K562 (cell line): ENCODE measurements at regions not wholly inside any gene's neighbourhood (a gene's known extent, or its start where the extent isn't known, plus 50 kb on each side); places are given as distances from the start of the nearest gene placed in this dataset.

ENCODE experiments used
- ATAC-seq: fragments of 200-7000 bp; cut with Tn5 transposase; 3 replicates; pipeline ENCODE4 v1.9.1; 2020; ENCODE audit warnings: moderate library complexity
- BruUV-seq: library from RNA; stranded (reverse); fragments of 400-500 nt; replicated peaks from 2 replicates; lab custom pipeline; 2021; lab: Mats Ljungman, UMichigan
- CTCF ChIA-PET: fragments of 300-600 bp; formaldehyde crosslinking; extraction: SDS; loops from one replicate; lab custom pipeline; 2021; ENCODE audit warnings: low intra/inter-chr PET ratio; lab: Yijun Ruan, JAX
- POLR2A ChIA-PET: fragments of 300-600, 350-650 bp; sonication (Branson Sonifier 250); formaldehyde crosslinking; extraction: SDS; loops from one replicate; lab custom pipeline; 2021; ENCODE audit warnings: antibody characterized with exemption, inconsistent platforms; lab: Yijun Ruan, JAX
- DNase-seq, 4 experiments: peaks; one replicate each; pipeline versions ENCODE4 v3.0.0 to v3.0.0-alpha.2; 2011 to 2018; ENCODE audit warnings: low spot score in 3 of 4, mixed read lengths in 3 of 4; ENCODE audit errors: extremely low read depth in 1 of 4
- FAIRE-seq: peaks from 2 replicates; lab custom pipeline; 2011; peaks lifted over from hg19 to GRCh38; lab: Jason Lieb, UNC
- H2AFZ ChIP-seq: 2 replicates; pipeline ENCODE4 v1.6.0; 2011; ENCODE audit warnings: low read depth, low read length, control low read depth, inconsistent platforms
- H3K27ac ChIP-seq: fragments of 200-600 bp; 3 replicates; pipeline ENCODE4 v1.8.0; 2011; ENCODE audit warnings: low read depth, mild to moderate bottlenecking, control low read depth, inconsistent platforms, low read length, moderate library complexity, mixed read lengths; ENCODE audit errors: extremely low read depth
- H3K27me3 ChIP-seq, 2 experiments: fragments of 300-600 bp in 1 of 2; 2 replicates in 1 of 2; 3 replicates in 1 of 2; pipeline versions ENCODE4 v1.6.0 to v1.8.0; 2011; ENCODE audit warnings: inconsistent platforms in 2 of 2, low read length in 2 of 2, mild to moderate bottlenecking in 1 of 2, mixed read lengths in 1 of 2, moderate library complexity in 1 of 2; ENCODE audit not compliant: control insufficient read depth in 2 of 2, insufficient read depth in 2 of 2
- H3K36me3 ChIP-seq: fragments of 300-600 bp; 3 replicates; pipeline ENCODE4 v1.8.0; 2011; ENCODE audit warnings: mild to moderate bottlenecking, low read length, inconsistent platforms; ENCODE audit not compliant: control insufficient read depth, insufficient read depth
- H3K4me1 ChIP-seq, 2 experiments: fragments of 200-600 bp in 1 of 2; replicated peaks in 1 of 2; 2 replicates in 1 of 2; 3 replicates in 1 of 2; pipeline versions ENCODE4 v1.5.1 to v1.8.0; 2011; ENCODE audit warnings: inconsistent platforms in 2 of 2, low read length in 2 of 2, mild to moderate bottlenecking in 1 of 2, mixed read lengths in 1 of 2, moderate library complexity in 1 of 2; ENCODE audit not compliant: control insufficient read depth in 2 of 2, insufficient read depth in 2 of 2
- H3K4me2 ChIP-seq: 2 replicates; pipeline ENCODE4 v1.6.1; 2011; ENCODE audit warnings: low read length, control low read depth, inconsistent platforms, mixed read lengths; ENCODE audit not compliant: insufficient read depth
- H3K4me3 ChIP-seq: fragments of 200-600 bp; sonication (generic), shearing (Covaris generic); 2 replicates; pipeline ENCODE4 v1.5.1; 2016; ENCODE audit warnings: control low read depth, inconsistent platforms
- H3K79me2 ChIP-seq: fragments of 200-600 bp; 3 replicates; pipeline ENCODE4 v1.8.0; 2011; ENCODE audit warnings: low read length, inconsistent platforms; ENCODE audit not compliant: control insufficient read depth, insufficient read depth
- H3K9ac ChIP-seq, 2 experiments: 2 replicates each; pipeline versions ENCODE4 v1.6.0 to v1.6.1; 2011; ENCODE audit warnings: low read depth in 2 of 2, low read length in 2 of 2, control low read depth in 1 of 2, inconsistent platforms in 1 of 2, mild to moderate bottlenecking in 1 of 2, mixed read lengths in 1 of 2; ENCODE audit not compliant: insufficient read depth in 1 of 2
- H3K9me1 ChIP-seq: one replicate; pipeline ENCODE4 v1.6.0; 2011; ENCODE audit warnings: inconsistent platforms, mild to moderate bottlenecking, low read length, moderate library complexity; ENCODE audit not compliant: control insufficient read depth, insufficient read depth
- H3K9me3 ChIP-seq: replicated peaks from 2 replicates; pipeline ENCODE4 v1.5.1; 2011; ENCODE audit warnings: low read depth, low read length, inconsistent platforms; ENCODE audit not compliant: control insufficient read depth, insufficient read depth
- H4K20me1 ChIP-seq: replicated peaks from 2 replicates; pipeline ENCODE4 v1.6.1; 2011; ENCODE audit warnings: low read length, inconsistent platforms, mixed read lengths; ENCODE audit not compliant: control insufficient read depth, insufficient read depth
- BCOR ChIP-seq: fragments of 450-650 bp; IDR thresholded peaks from 2 replicates; pipeline ENCODE4 v1.6.1; 2016
- C11orf30 ChIP-seq: fragments of 450-650 bp; IDR thresholded peaks from 2 replicates; pipeline ENCODE4 v1.6.1; 2016; ENCODE audit warnings: low read depth, mild to moderate bottlenecking
- HDGF ChIP-seq: fragments of 450-650 bp; IDR thresholded peaks from 2 replicates; pipeline ENCODE4 v1.6.1; 2016
- MAFK ChIP-seq: IDR thresholded peaks from 2 replicates; pipeline ENCODE4 v1.6.1; 2011; ENCODE audit warnings: low read length, improper control_type of control experiment
- MAZ ChIP-seq, 2 experiments: fragments of 450-650 bp in 1 of 2; sonication (generic) in 1 of 2; formaldehyde crosslinking; IDR thresholded peaks in 1 of 2; conservative IDR thresholded peaks in 1 of 2; 2 replicates each; pipeline versions ENCODE4 v1.4.0 to v1.5.0; 2020; ENCODE audit warnings: mild to moderate bottlenecking in 1 of 2, missing genetic modification reagents in 1 of 2
- SIN3A ChIP-seq, 2 experiments: fragments of 150-350 bp in 1 of 2; IDR thresholded peaks; 2 replicates each; pipeline ENCODE4 v1.6.1; 2011 to 2016; ENCODE audit warnings: borderline replicate concordance in 2 of 2, low read depth in 2 of 2, low read length in 2 of 2, mild to moderate bottlenecking in 2 of 2, moderate library complexity in 2 of 2; ENCODE audit not compliant: control insufficient read depth in 1 of 2
- SNAPC5 ChIP-seq: fragments of 250-450 bp; sonication (Bioruptor Pico); IDR thresholded peaks from 2 replicates; pipeline ENCODE4 v1.8.0; 2021; ENCODE audit warnings: moderate library complexity, mild to moderate bottlenecking, inconsistent platforms
- SPI1 ChIP-seq: IDR thresholded peaks from 2 replicates; pipeline ENCODE4 v1.6.1; 2011; ENCODE audit warnings: low read depth, low read length, control low read depth, borderline replicate concordance
- TAL1 ChIP-seq: fragments of 450-650 bp; IDR thresholded peaks from 2 replicates; pipeline ENCODE4 v1.6.1; 2016; ENCODE audit warnings: mild to moderate bottlenecking
- ZNF407 ChIP-seq: fragments of 450-650 bp; IDR thresholded peaks from 2 replicates; pipeline ENCODE4 v1.6.1; 2016; ENCODE audit warnings: low read depth
- ZNF655 ChIP-seq: fragments of 250-450 bp; sonication (Bioruptor Pico); IDR thresholded peaks from 2 replicates; pipeline ENCODE4 v1.5.0; 2021
- WGBS: fragments of 100-300 bp; shearing (Covaris generic); methylation state at CpG from one replicate; pipeline ENCODE4 v1.1.6; 2016; ENCODE audit warnings: low coverage, mixed read lengths; ENCODE audit not compliant: insufficient coverage; ENCODE audit errors: missing lambda C conversion rate; 5-methylcytosine and 5-hydroxymethylcytosine counted together
- in situ Hi-C: fragments of 300-500 bp; cut with MboI; formaldehyde crosslinking; loops from 4 replicates; pipeline ENCODE4 v1.15.0; 2018; ENCODE audit warnings: inconsistent platforms, mixed read lengths
- intact Hi-C: fragments of 100-400 bp; cut with micrococcal nuclease; formaldehyde crosslinking; loops from 2 replicates; pipeline ENCODE4 v1.14.2; 2022
- TF ChIP-seq, protein P1 (sequence below): fragments of 250-450 bp; sonication (Bioruptor Pico); IDR thresholded peaks from 2 replicates; pipeline ENCODE4 v1.9.0; 2021; ENCODE audit warnings: mild to moderate bottlenecking, inconsistent platforms

DNA sequence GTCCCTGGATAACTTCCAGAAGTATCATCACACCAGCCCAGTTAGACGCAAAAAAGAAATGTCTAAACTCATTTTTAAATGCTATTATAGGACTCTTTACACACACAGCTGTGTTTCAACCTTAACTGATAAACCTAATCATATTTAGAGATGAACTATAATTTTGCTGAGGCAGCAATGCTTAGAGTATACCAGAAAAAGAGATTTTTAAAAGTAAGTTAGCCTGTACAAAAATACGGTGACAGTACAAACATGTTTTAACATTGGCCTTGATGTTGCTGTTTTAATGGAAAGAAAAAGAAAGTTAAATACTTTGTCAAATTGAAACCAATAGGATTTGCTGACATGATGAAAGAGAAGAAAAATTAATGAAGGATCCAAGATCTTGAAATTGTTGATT is 1341.2 kb upstream of the CDH6 start:
- H3K9ac ChIP-seq = no peak overlapping the region
- intact Hi-C loops (no loop called here), in situ Hi-C loops (no loop called here)
- H3K9me1 ChIP-seq = no peaks in the 10 kb centered on the region
- H3K36me3 ChIP-seq = no peaks in the 10 kb centered on the region
- no peaks in the 10 kb centered on the region for H3K27me3 ChIP-seq
- no peaks in the 10 kb centered on the region for H3K9me3 ChIP-seq
- H4K20me1 ChIP-seq = no peaks in the 10 kb centered on the region
- H2AFZ ChIP-seq = no peak overlapping the region
- no peaks in the 10 kb centered on the region for H3K4me1 ChIP-seq
- ATAC-seq (no peak), FAIRE-seq (no peak), DNase-seq (no peak)
- no peaks in the 10 kb centered on the region for H3K79me2 ChIP-seq
- ChIA-PET POLR2A (no interaction called here), CTCF (no interaction called here)
- H3K27ac ChIP-seq = no peak overlapping the region
- no TSS peak for BruUV-seq
- WGBS = 6% methylated on average over 2 of the region's 2 CpGs
- H3K4me2 ChIP-seq = no peak overlapping the region
- H3K4me3 ChIP-seq = no peak overlapping the region
- TF ChIP-seq, protein P1, sequence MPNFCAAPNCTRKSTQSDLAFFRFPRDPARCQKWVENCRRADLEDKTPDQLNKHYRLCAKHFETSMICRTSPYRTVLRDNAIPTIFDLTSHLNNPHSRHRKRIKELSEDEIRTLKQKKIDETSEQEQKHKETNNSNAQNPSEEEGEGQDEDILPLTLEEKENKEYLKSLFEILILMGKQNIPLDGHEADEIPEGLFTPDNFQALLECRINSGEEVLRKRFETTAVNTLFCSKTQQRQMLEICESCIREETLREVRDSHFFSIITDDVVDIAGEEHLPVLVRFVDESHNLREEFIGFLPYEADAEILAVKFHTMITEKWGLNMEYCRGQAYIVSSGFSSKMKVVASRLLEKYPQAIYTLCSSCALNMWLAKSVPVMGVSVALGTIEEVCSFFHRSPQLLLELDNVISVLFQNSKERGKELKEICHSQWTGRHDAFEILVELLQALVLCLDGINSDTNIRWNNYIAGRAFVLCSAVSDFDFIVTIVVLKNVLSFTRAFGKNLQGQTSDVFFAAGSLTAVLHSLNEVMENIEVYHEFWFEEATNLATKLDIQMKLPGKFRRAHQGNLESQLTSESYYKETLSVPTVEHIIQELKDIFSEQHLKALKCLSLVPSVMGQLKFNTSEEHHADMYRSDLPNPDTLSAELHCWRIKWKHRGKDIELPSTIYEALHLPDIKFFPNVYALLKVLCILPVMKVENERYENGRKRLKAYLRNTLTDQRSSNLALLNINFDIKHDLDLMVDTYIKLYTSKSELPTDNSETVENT (CRISPR knock-in tag) = no peak
- no peak for TF ChIP-seq BCOR
- 0 out of 2 replicates have a peak, but pooled peaks have one; percentile 60 for TF ChIP-seq MAFK
- TF ChIP-seq SNAPC5 (CRISPR knock-in tag) = no peak
- no peak for TF ChIP-seq MAZ (CRISPR knock-in tag; conservative IDR thresholded peaks at IDR 0.05 in 1 of 2, IDR thresholded peaks at IDR 0.05 in 1 of 2)
- no peak for TF ChIP-seq SIN3A (IDR thresholded peaks at IDR 0.05; ENCODE audit: borderline replicate concordance in 2 of 2, control insufficient read depth in 1 of 2, low read depth in 2 of 2, low read length in 2 of 2)
- TF ChIP-seq SPI1 = no peak
- TF ChIP-seq ZNF407 = no peak
- TF ChIP-seq ZNF655 (CRISPR knock-in tag) = no peak
- TF ChIP-seq TAL1 = no peak
- no peak for TF ChIP-seq HDGF
- peak; percentile 59 for TF ChIP-seq C11orf30
